ENCODE measurements at regions not wholly inside any gene's neighbourhood (a gene's known extent, or its start where the extent isn't known, plus 50 kb on each side); places are given as distances from the start of the nearest gene placed in this dataset.

DNA sequence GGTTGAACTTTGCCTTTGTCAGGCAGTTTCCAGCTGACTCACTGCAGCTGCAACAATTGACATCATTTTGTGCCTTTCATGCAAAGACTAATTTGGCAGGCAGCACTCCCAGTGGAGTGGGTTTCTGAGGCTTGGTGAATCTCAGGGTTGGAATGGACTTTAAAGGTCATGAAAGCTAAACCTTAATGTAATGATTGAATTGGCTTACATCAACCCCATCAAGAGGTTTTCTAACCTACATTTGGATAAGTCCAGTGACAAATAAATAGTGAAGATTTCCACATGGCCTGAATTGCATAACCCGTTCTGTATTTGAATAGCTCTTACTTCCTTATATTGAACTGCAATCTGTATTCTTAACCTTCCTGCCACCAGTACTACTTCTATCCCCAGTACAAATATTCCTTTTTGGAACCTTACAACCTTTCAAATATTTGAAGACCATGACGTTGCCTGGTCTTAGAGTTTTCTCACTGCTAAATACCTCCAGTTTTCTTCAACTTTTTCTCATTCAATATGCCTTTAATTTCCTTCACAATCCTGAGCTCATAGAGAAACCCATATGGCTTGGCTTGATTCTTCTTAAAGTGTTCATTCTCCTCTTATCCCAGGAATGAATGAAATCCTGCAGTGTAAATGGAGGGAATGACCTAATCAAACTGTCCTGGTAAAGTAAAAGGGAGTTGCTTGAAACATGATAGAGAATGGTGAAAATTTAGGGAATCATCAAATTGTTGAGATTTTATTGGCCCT lies 168.1 kb upstream of the NOVA1 start:
- TF ChIP-seq SUZ12 (IDR thresholded peaks at IDR 0.05; ENCODE audit: extremely low read depth, insufficient read depth, insufficient read length) (no peak), ZNF274 (IDR thresholded peaks at IDR 0.05; ENCODE audit: low read depth, low read length) (no peak), YY1 (IDR thresholded peaks at IDR 0.05; ENCODE audit: insufficient read depth, insufficient read length) (no peak)
- Histone ChIP-seq H3K27me3 (ENCODE audit: insufficient read depth, insufficient read length) (no peaks in the 10 kb centered on the region), H3K4me1 (ENCODE audit: insufficient read depth, insufficient read length) (no peaks in the 10 kb centered on the region), H3K9ac (ENCODE audit: insufficient read length, low read depth) (no peak overlapping the region), H3K36me3 (ENCODE audit: insufficient read depth, insufficient read length, low read length) (no peaks in the 10 kb centered on the region), H3K4me3 (ENCODE audit: insufficient read length, low read depth) (no peak overlapping the region), H3K9me3 (ENCODE audit: insufficient read depth, low read length) (no peaks in the 10 kb centered on the region)
- DNase-seq (ENCODE audit: low read depth, low spot score), result no peak

DNA sequence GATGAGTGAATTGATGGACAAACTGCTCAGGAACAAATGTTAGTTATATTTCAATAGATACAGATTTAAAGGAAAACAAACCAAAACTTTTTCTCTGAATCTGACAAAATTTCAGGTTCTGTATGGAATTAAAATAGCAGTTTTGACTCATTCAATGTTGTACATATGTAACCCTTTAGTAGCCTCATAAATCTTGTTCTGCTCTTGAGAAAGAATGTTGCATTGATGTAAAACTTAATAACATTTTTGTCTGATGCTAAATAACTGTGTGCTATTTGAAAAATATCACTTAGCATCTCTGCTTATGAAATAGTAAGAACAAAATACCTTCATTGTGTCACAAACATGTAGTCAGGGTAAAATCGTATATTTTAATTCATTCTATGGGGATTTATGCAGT lies 168.9 kb upstream of the NOVA1 start:
- H3K27me3 ChIP-seq (ENCODE audit: insufficient read depth, insufficient read length), result no peaks in the 10 kb centered on the region

DNA sequence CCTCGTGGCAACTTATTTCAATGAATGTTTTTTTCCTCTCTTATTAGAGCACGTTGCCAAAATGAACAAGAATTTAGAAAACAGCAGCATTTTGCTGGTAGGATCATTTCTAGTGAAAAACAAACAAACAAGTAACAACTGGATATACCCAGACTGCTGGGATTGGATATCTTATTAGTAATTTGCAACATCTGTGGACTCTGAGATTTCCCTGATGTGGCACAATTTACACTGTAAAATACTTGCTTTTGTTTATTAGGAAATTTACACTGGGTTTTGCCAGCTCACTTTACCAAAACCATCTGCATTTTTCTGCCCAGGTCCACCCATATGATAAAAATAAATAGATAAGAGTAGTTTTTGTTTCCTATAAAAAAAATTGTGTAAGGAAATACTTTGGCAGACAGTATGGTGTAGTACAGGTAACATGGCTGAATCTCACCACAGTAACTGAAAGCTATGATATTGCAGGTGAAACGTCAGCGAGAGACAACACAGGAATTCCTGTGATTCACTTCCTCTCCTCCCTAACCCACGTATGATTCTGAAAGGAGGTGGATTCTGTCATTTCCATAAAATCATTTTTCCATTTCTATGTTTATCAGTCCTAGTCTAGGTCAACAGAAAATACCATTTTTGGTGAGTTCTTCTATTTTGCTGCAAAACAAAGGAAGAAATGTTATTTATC lies 176.2 kb upstream of the NOVA1 start:
- Histone ChIP-seq H3K9ac (ENCODE audit: insufficient read length, low read depth) (no peak overlapping the region), H3K36me3 (ENCODE audit: insufficient read depth, insufficient read length, low read length) (no peaks in the 10 kb centered on the region), H3K9me3 (ENCODE audit: insufficient read depth, low read length) (no peaks in the 10 kb centered on the region), H3K4me3 (ENCODE audit: insufficient read length, low read depth) (no peak overlapping the region), H3K4me1 (ENCODE audit: insufficient read depth, insufficient read length) (no peaks in the 10 kb centered on the region), H3K27me3 (ENCODE audit: insufficient read depth, insufficient read length) (no peaks in the 10 kb centered on the region)
- no peak for TF ChIP-seq YY1 (IDR thresholded peaks at IDR 0.05; ENCODE audit: insufficient read depth, insufficient read length)
- TF ChIP-seq SUZ12 (IDR thresholded peaks at IDR 0.05; ENCODE audit: extremely low read depth, insufficient read depth, insufficient read length), result no peak
- TF ChIP-seq ZNF274 (IDR thresholded peaks at IDR 0.05; ENCODE audit: low read depth, low read length), result no peak
- DNase-seq (ENCODE audit: low read depth, low spot score), result no peak

More for the DNA sequence above, 168.9 kb upstream of the NOVA1 start:
- no peak for DNase-seq (ENCODE audit: low read depth, low spot score)
- no peak for TF ChIP-seq YY1 (IDR thresholded peaks at IDR 0.05; ENCODE audit: insufficient read depth, insufficient read length)
- no peak for TF ChIP-seq ZNF274 (IDR thresholded peaks at IDR 0.05; ENCODE audit: low read depth, low read length)
- TF ChIP-seq SUZ12 (IDR thresholded peaks at IDR 0.05; ENCODE audit: extremely low read depth, insufficient read depth, insufficient read length), result no peak
- H3K4me1 ChIP-seq (ENCODE audit: insufficient read depth, insufficient read length), result no peaks in the 10 kb centered on the region
- no peaks in the 10 kb centered on the region for H3K36me3 ChIP-seq (ENCODE audit: insufficient read depth, insufficient read length, low read length)
- H3K4me3 ChIP-seq (ENCODE audit: insufficient read length, low read depth), result no peak overlapping the region
- no peak overlapping the region for H3K9ac ChIP-seq (ENCODE audit: insufficient read length, low read depth)
- no peaks in the 10 kb centered on the region for H3K9me3 ChIP-seq (ENCODE audit: insufficient read depth, low read length)

DNA sequence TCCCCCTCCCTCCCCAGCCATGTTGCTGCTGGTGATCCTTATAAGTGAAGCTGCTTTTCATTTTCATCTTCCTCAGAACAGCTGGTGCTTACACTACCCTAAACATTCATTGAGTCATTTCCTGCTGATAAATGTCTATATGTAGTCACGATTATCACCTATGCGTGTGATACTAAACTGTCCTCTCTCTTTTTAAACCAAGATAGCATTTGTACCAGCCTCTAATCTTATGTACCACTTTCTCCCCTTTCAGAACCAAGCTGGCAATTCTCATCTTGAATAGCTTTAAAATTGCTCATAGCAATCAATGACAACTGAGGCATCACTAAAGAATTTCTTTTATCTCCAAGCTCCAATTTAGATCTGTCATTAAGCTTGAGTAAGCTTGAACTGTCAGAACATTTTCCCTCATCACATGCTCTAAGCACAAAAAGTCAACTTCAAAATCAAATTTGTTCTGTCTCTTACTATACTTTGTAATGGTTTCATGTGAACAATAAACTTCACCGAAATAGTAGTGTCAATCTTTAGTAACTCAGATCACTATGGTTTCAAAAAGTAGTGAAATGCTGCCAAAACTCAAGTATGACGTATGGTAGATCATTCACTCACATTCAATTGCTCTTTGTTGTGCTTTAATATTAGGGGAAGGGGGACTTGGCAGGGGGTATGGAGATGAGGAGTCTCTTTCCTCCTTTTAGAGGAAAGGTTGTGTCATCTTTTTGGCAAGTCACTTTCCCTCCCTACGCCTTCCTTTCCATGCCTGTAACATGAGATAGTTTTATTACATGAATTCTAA lies 178.1 kb upstream of the NOVA1 start:
- no peaks in the 10 kb centered on the region for H3K9me3 ChIP-seq (ENCODE audit: insufficient read depth, low read length)
- H3K4me3 ChIP-seq (ENCODE audit: insufficient read length, low read depth), result no peak overlapping the region
- no peak for DNase-seq (ENCODE audit: low read depth, low spot score)
- no peaks in the 10 kb centered on the region for H3K27me3 ChIP-seq (ENCODE audit: insufficient read depth, insufficient read length)
- H3K9ac ChIP-seq (ENCODE audit: insufficient read length, low read depth), result no peak overlapping the region
- H3K4me1 ChIP-seq (ENCODE audit: insufficient read depth, insufficient read length), result no peaks in the 10 kb centered on the region
- TF ChIP-seq SUZ12 (IDR thresholded peaks at IDR 0.05; ENCODE audit: extremely low read depth, insufficient read depth, insufficient read length) (no peak), ZNF274 (IDR thresholded peaks at IDR 0.05; ENCODE audit: low read depth, low read length) (no peak), YY1 (IDR thresholded peaks at IDR 0.05; ENCODE audit: insufficient read depth, insufficient read length) (no peak)
- H3K36me3 ChIP-seq (ENCODE audit: insufficient read depth, insufficient read length, low read length), result no peaks in the 10 kb centered on the region

DNA sequence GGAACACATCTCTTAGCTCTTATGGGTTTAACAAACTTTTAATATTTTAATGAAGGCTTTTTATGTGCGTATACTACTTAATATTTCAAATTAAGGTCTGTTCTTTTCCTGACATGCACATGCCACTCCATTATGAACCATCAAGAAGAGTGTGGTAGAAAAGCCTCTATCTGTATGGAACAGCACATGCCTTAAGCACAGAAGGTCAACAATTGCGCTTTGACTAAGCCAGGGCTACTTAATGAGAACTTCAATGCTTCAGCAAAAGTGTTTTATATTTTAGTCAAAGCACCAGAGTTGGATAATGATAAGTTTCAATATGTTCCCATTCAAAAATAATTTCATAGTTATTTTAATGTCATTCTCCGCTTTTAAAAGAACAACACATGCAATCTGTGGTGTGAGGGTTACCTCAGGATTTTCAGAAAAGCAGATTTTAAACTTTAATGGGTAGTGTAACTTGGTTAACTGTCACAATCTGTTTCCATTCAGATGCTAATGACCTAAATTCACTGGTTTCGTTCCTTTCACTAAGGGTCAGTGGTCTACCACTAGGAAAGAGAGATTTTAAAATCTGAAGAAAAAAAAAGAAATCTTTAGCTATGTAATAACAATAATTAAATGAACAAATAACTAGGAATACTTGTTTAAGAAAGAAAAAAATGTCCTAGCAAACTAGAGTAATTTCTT lies 193.4 kb upstream of the NOVA1 start:
- Histone ChIP-seq H3K36me3 (ENCODE audit: insufficient read depth, insufficient read length, low read length) (no peaks in the 10 kb centered on the region), H3K4me1 (ENCODE audit: insufficient read depth, insufficient read length) (no peaks in the 10 kb centered on the region), H3K4me3 (ENCODE audit: insufficient read length, low read depth) (no peak overlapping the region), H3K27me3 (ENCODE audit: insufficient read depth, insufficient read length) (no peaks in the 10 kb centered on the region), H3K9me3 (ENCODE audit: insufficient read depth, low read length) (no peaks in the 10 kb centered on the region), H3K9ac (ENCODE audit: insufficient read length, low read depth) (no peak overlapping the region)
- no peak for DNase-seq (ENCODE audit: low read depth, low spot score)
- TF ChIP-seq YY1 (IDR thresholded peaks at IDR 0.05; ENCODE audit: insufficient read depth, insufficient read length) (no peak), SUZ12 (IDR thresholded peaks at IDR 0.05; ENCODE audit: extremely low read depth, insufficient read depth, insufficient read length) (no peak), ZNF274 (IDR thresholded peaks at IDR 0.05; ENCODE audit: low read depth, low read length) (no peak)

DNA sequence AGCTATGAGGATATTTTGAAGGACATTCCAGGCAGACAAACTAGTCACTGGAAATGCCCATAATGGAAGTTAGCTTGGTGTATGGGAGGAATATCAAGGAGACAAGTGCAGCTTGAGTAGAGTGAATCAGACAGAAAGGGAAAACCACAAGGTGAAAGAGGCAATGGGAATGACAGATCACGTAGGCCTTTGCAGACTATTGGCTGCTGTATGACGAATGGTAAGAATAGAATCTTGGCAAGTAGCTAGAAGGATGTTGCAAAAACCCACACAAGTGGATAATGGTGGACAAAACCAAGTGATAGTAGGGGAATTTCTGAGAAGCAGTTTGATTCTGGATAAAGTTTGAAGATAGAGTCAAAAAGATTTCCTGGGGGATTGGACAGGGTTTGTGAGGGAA lies 196.9 kb upstream of the NOVA1 start:
- H3K36me3 ChIP-seq (ENCODE audit: insufficient read depth, insufficient read length, low read length), result no peaks in the 10 kb centered on the region
- no peak overlapping the region for H3K4me3 ChIP-seq (ENCODE audit: insufficient read length, low read depth)
- no peaks in the 10 kb centered on the region for H3K27me3 ChIP-seq (ENCODE audit: insufficient read depth, insufficient read length)
- H3K4me1 ChIP-seq (ENCODE audit: insufficient read depth, insufficient read length), result no peaks in the 10 kb centered on the region
- no peak overlapping the region for H3K9ac ChIP-seq (ENCODE audit: insufficient read length, low read depth)
- TF ChIP-seq YY1 (IDR thresholded peaks at IDR 0.05; ENCODE audit: insufficient read depth, insufficient read length) (no peak), ZNF274 (IDR thresholded peaks at IDR 0.05; ENCODE audit: low read depth, low read length) (no peak), SUZ12 (IDR thresholded peaks at IDR 0.05; ENCODE audit: extremely low read depth, insufficient read depth, insufficient read length) (no peak)
- no peaks in the 10 kb centered on the region for H3K9me3 ChIP-seq (ENCODE audit: insufficient read depth, low read length)
- no peak for DNase-seq (ENCODE audit: low read depth, low spot score)
